CD4-positive, alpha-beta memory T cell (primary cell): ENCODE measurements at regions not wholly inside any gene's neighbourhood (a gene's known extent, or its start where the extent isn't known, plus 50 kb on each side); places are given as distances from the start of the nearest gene placed in this dataset.

Experiments used
- CTCF ChIA-PET: fragments of 350-600 bp; sonication (Branson Sonifier 250); formaldehyde crosslinking; loops from one replicate; lab custom pipeline; 2021; ENCODE audit warnings: inconsistent platforms; ENCODE audit not compliant: partially characterized antibody; lab: Charles Lee
- POLR2A ChIA-PET: fragments of 350-600 bp; sonication (Branson Sonifier 250); formaldehyde crosslinking; loops from one replicate; lab custom pipeline; 2021; ENCODE audit not compliant: partially characterized antibody; lab: Charles Lee
- DNase-seq, 5 donors: peaks; one replicate each; pipeline versions ENCODE4 v3.0.0 to v3.0.0-alpha.2; 2020 to 2022; ENCODE audit warnings: mixed read lengths in 1 of 5
- H3K27ac ChIP-seq: one replicate; pipeline ENCODE4 v1.7.0; 2013; ENCODE audit warnings: low read depth, low read length
- H3K27me3 ChIP-seq: 2 replicates; pipeline ENCODE4 v1.7.0; 2013; ENCODE audit warnings: mild to moderate bottlenecking, low read length, moderate library complexity; ENCODE audit not compliant: insufficient read depth
- H3K36me3 ChIP-seq: 2 replicates; pipeline ENCODE4 v1.7.0; 2013; ENCODE audit warnings: mild to moderate bottlenecking, low read length, moderate library complexity; ENCODE audit not compliant: insufficient read depth
- H3K4me1 ChIP-seq: 2 replicates; pipeline ENCODE4 v1.7.0; 2013; ENCODE audit warnings: mild to moderate bottlenecking, low read length, moderate library complexity; ENCODE audit not compliant: insufficient read depth
- H3K4me3 ChIP-seq, 2 donors: one replicate each; pipeline ENCODE4 v1.7.0; 2013; ENCODE audit warnings: low read length in 2 of 2, mild to moderate bottlenecking in 1 of 2
- H3K9me3 ChIP-seq, 2 donors: one replicate each; pipeline ENCODE4 v1.7.0; 2013; ENCODE audit warnings: low read length in 2 of 2, control low read depth in 1 of 2; ENCODE audit not compliant: control insufficient read depth in 1 of 2
- H3K27ac Mint-ChIP-seq, 7 donors: one replicate each; pipeline ENCODE4 v1.8.0; 2020 to 2021; ENCODE audit warnings: mixed read lengths in 7 of 7, mild to moderate bottlenecking in 6 of 7, inconsistent platforms in 3 of 7, moderate library complexity in 3 of 7
- H3K27me3 Mint-ChIP-seq, 2 donors: one replicate each; pipeline ENCODE4 v1.8.0; 2020 to 2021; ENCODE audit warnings: mixed read lengths in 2 of 2
- H3K36me3 Mint-ChIP-seq, 2 donors: one replicate each; pipeline ENCODE4 v1.8.0; 2020 to 2021; ENCODE audit warnings: mixed read lengths in 2 of 2, inconsistent platforms in 1 of 2, mild to moderate bottlenecking in 1 of 2
- H3K4me1 Mint-ChIP-seq, 4 donors: one replicate each; pipeline ENCODE4 v1.8.0; 2020 to 2021; ENCODE audit warnings: mixed read lengths in 4 of 4, mild to moderate bottlenecking in 1 of 4
- H3K4me3 Mint-ChIP-seq, 8 donors: one replicate each; pipeline ENCODE4 v1.8.0; 2020 to 2021; ENCODE audit warnings: mixed read lengths in 8 of 8, mild to moderate bottlenecking in 7 of 8, moderate library complexity in 6 of 8, inconsistent platforms in 3 of 8
- H3K9me3 Mint-ChIP-seq, 8 donors: one replicate each; pipeline ENCODE4 v1.8.0; 2020 to 2021; ENCODE audit warnings: mixed read lengths in 8 of 8, mild to moderate bottlenecking in 5 of 8, inconsistent platforms in 3 of 8, moderate library complexity in 1 of 8
- intact Hi-C: fragments of 100-400 bp; cut with micrococcal nuclease; formaldehyde crosslinking; loops from one replicate; pipeline ENCODE4 v1.15.1; 2023

DNA sequence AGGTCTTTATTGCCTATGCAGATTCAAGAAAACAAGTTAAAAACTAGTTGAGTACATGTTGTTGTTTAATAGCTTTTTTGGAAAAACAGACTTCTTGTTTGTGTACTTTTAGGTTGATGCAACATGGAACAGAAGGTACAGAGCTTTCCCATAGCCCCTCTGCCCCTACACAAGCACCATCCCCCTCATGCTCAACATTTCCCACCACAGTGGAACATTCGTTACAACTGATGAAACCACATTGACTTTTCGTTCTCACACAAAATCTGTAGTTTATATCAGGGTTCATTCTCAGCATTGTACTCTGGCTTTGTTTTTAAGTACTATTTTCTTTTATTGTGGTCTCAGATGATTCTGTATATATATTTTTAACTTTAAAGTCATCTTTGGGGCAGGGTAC lies 1054.6 kb downstream of the NTRK3 start:
- Mint-ChIP-seq H3K4me1 (no peaks in the 10 kb centered on the region), H3K27me3 (peaks cover 1 to 4% of the 10 kb centered on the region in 2 donors), H3K4me3 (no peak overlapping the region), H3K36me3 (no peaks in the 10 kb centered on the region), H3K27ac (no peak overlapping the region), H3K9me3 (peaks cover 0 to 4% (median 0%) of the 10 kb centered on the region in 8 donors)
- no peak for DNase-seq
- Histone ChIP-seq H3K27ac (no peak overlapping the region), H3K36me3 (no peaks in the 10 kb centered on the region), H3K4me3 (no peak overlapping the region), H3K27me3 (no peaks in the 10 kb centered on the region), H3K9me3 (no peaks in the 10 kb centered on the region), H3K4me1 (no peaks in the 10 kb centered on the region)
- intact Hi-C loops: no loop called here
- POLR2A ChIA-PET: no interaction called here
- CTCF ChIA-PET: no interaction called here

DNA sequence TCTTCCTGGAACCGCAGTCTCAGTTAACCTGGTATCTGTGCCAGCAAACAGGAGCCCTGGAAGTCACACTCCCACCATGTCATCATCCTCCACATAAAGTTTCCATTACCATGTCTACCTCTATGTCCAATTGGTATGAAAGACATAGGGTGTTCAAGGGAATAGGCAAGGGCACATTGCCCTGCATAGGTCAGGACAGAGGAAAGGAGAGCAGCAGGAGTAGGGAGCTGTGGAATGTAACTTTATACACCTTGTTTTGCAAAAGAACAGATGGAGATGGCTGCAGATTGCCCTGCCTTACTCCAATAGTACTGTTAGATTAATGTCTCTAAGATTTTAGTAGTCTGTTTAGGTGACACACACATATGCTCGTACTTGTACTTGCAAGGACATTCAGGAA lies 1056.4 kb downstream of the NTRK3 start:
- POLR2A ChIA-PET: no interaction called here
- no peaks in the 10 kb centered on the region for H3K36me3 Mint-ChIP-seq

DNA sequence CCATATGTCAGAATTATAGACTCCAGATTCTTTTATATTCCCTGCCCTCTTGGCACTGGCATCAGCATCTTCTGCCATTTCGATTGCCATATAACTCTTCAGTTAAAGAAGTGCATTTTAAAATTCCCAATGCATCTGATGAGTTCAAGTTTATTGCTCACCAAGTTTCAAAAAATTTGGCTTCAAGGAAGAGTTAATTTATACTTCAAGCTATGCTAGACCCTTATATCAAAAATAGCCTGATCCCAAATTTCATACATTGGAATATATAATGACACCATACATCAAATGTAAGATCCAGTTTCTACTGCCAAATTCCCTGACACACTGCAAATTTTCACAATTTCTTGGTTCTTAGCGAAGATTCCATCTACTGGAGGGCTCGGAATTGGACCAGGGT lies 1058.6 kb downstream of the NTRK3 start:
- H3K4me1 ChIP-seq: no peaks in the 10 kb centered on the region
- no peaks in the 10 kb centered on the region for H3K4me1 Mint-ChIP-seq
- no peak overlapping the region for H3K27ac ChIP-seq
- POLR2A ChIA-PET: no interaction called here
- no peak overlapping the region for H3K27ac Mint-ChIP-seq
- CTCF ChIA-PET: no interaction called here
- H3K36me3 Mint-ChIP-seq: no peaks in the 10 kb centered on the region
- H3K4me3 Mint-ChIP-seq: no peak overlapping the region
- no peak for DNase-seq
- peaks cover 1 to 4% of the 10 kb centered on the region in 2 donors for H3K27me3 Mint-ChIP-seq
- intact Hi-C loops: no loop called here
- no peaks in the 10 kb centered on the region for H3K9me3 ChIP-seq
- no peaks in the 10 kb centered on the region for H3K36me3 ChIP-seq
- H3K9me3 Mint-ChIP-seq: peaks cover 0 to 2% (median 0%) of the 10 kb centered on the region in 8 donors
- H3K27me3 ChIP-seq: no peaks in the 10 kb centered on the region
- H3K4me3 ChIP-seq: no peak overlapping the region

More for the DNA sequence above, 1056.4 kb downstream of the NTRK3 start:
- Histone ChIP-seq H3K27ac (no peak overlapping the region), H3K4me1 (no peaks in the 10 kb centered on the region), H3K27me3 (no peaks in the 10 kb centered on the region), H3K9me3 (no peaks in the 10 kb centered on the region), H3K4me3 (no peak overlapping the region), H3K36me3 (no peaks in the 10 kb centered on the region)
- Mint-ChIP-seq H3K4me1 (no peaks in the 10 kb centered on the region), H3K27ac (no peak overlapping the region), H3K4me3 (no peak overlapping the region), H3K27me3 (peaks cover 1 to 4% of the 10 kb centered on the region in 2 donors), H3K9me3 (peaks cover 0 to 4% (median 0%) of the 10 kb centered on the region in 8 donors)
- CTCF ChIA-PET: no interaction called here
- intact Hi-C loops: no loop called here
- DNase-seq: no peak

DNA sequence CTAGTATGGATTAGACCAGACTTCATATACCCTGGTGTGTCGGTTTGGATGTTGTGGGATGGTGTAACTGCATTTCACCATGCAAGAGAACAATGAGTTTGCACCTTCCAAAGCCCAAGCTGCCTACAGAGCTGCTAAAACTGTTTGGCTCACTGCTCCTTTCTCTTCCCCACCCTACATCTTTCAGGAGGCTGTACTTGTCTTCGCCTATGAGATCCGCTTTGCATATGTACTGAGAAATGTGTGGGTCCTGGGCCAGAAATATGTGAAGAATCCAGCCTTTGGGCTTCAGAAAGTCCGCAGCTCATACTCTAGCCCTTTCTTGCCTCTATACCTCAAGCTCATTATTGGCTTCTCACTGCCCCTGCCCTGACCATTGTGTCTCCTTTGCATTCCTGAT lies 1060.0 kb downstream of the NTRK3 start:
- Mint-ChIP-seq H3K9me3 (peaks cover 0 to 2% (median 0%) of the 10 kb centered on the region in 8 donors), H3K27ac (no peak overlapping the region), H3K4me3 (no peak overlapping the region), H3K27me3 (peaks cover 1 to 4% of the 10 kb centered on the region in 2 donors), H3K36me3 (no peaks in the 10 kb centered on the region), H3K4me1 (no peaks in the 10 kb centered on the region)
- no peak for DNase-seq
- Histone ChIP-seq H3K27me3 (no peaks in the 10 kb centered on the region), H3K27ac (no peak overlapping the region), H3K4me3 (no peak overlapping the region), H3K36me3 (no peaks in the 10 kb centered on the region), H3K4me1 (no peaks in the 10 kb centered on the region), H3K9me3 (no peaks in the 10 kb centered on the region)
- ChIA-PET CTCF (no interaction called here), POLR2A (no interaction called here)
- intact Hi-C loops: no loop called here

DNA sequence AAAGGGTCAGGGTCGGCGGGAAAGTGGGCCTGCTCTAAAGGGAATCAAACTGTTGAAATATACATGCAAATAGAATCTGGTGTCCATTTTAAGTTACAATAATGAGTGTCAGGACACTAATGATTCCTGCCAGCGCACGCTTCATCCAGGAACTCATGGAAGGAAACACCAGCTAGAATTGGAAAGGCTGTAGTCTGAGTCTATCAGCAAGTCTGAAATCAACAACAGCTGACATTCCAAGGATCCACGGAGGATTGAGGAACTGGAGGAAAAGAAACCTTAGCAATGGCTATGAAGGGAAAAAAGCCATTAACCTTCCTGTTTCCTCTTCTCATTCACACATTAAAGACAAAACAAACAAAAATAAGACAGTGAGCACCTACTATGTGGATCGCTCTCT lies 1063.1 kb downstream of the NTRK3 start:
- Histone ChIP-seq H3K9me3 (no peaks in the 10 kb centered on the region), H3K27ac (no peak overlapping the region), H3K4me1 (no peaks in the 10 kb centered on the region), H3K27me3 (no peaks in the 10 kb centered on the region), H3K4me3 (no peak overlapping the region), H3K36me3 (no peaks in the 10 kb centered on the region)
- intact Hi-C loops: no loop called here
- H3K27me3 Mint-ChIP-seq: peaks cover 0 to 4% of the 10 kb centered on the region in 2 donors
- no peak overlapping the region for H3K27ac Mint-ChIP-seq
- H3K4me3 Mint-ChIP-seq: no peak overlapping the region
- ChIA-PET POLR2A (no interaction called here), CTCF (no interaction called here)
- H3K9me3 Mint-ChIP-seq: peaks cover 0 to 6% (median 0%) of the 10 kb centered on the region in 8 donors
- H3K36me3 Mint-ChIP-seq: no peaks in the 10 kb centered on the region
- H3K4me1 Mint-ChIP-seq: no peaks in the 10 kb centered on the region
- no peak for DNase-seq

DNA sequence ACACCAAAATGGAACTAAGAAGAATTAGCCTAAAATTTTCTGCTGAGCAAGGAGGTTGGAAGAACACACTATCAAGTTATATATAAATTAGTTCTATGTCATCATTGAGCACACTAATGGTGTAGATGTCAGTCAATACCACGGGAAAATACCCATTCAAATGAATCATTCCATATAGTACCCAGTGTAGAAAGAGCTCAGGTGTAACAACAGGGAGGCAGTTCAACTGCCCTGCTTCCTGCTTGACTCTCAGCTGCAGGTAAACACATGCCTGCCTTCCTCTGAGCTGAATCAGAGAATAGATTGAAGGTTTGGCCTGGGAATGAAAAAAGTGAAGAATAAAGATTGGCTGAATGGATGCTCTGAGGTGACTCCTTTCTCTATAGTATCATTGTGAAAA lies 1088.0 kb downstream of the AGBL1 start:
- H3K27ac Mint-ChIP-seq: no peak overlapping the region
- H3K27me3 Mint-ChIP-seq: peaks cover 2 to 3% of the 10 kb centered on the region in 2 donors
- no peak overlapping the region for H3K27ac ChIP-seq
- H3K36me3 Mint-ChIP-seq: no peaks in the 10 kb centered on the region
- ChIA-PET CTCF (no interaction called here), POLR2A (no interaction called here)
- intact Hi-C loops: no loop called here
- H3K4me3 Mint-ChIP-seq: no peak overlapping the region
- H3K27me3 ChIP-seq: no peaks in the 10 kb centered on the region
- H3K4me1 ChIP-seq: no peaks in the 10 kb centered on the region
- H3K36me3 ChIP-seq: no peaks in the 10 kb centered on the region
- H3K4me1 Mint-ChIP-seq: peaks cover 0 to 4% (median under 1%) of the 10 kb centered on the region in 4 donors
- no peak for DNase-seq
- no peaks in the 10 kb centered on the region for H3K9me3 ChIP-seq
- no peak overlapping the region for H3K4me3 ChIP-seq
- H3K9me3 Mint-ChIP-seq: peaks cover 0 to 5% (median 0%) of the 10 kb centered on the region in 8 donors

DNA sequence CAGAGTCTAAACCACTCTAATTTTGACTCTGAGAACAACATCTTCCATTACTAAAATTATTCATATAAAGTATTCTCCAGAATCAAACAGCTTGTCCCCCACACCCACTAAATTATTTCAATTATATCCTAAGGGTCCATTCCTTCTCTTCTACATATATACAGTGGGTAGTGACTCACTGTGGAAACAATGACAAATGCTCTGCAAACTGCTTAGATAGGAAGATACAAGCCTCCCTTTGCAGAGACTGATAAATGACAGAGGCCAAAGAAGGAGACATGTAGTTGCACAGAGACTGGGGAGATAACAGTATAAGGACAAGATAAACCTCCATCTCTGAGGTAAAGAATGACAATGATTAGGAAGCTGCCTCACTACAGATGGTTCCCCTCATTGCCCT lies 1087.4 kb downstream of the AGBL1 start:
- Mint-ChIP-seq H3K4me1 (peaks cover 0 to 4% (median under 1%) of the 10 kb centered on the region in 4 donors), H3K4me3 (no peak overlapping the region), H3K9me3 (peaks cover 0 to 2% (median 0%) of the 10 kb centered on the region in 8 donors), H3K27ac (no peak overlapping the region), H3K36me3 (no peaks in the 10 kb centered on the region), H3K27me3 (peaks cover 2 to 3% of the 10 kb centered on the region in 2 donors)
- DNase-seq: no peak
- no peaks in the 10 kb centered on the region for H3K4me1 ChIP-seq
- intact Hi-C loops: no loop called here
- no peak overlapping the region for H3K27ac ChIP-seq
- no peaks in the 10 kb centered on the region for H3K36me3 ChIP-seq
- no peak overlapping the region for H3K4me3 ChIP-seq
- POLR2A ChIA-PET: no interaction called here
- CTCF ChIA-PET: no interaction called here
- no peaks in the 10 kb centered on the region for H3K9me3 ChIP-seq
- H3K27me3 ChIP-seq: no peaks in the 10 kb centered on the region

DNA sequence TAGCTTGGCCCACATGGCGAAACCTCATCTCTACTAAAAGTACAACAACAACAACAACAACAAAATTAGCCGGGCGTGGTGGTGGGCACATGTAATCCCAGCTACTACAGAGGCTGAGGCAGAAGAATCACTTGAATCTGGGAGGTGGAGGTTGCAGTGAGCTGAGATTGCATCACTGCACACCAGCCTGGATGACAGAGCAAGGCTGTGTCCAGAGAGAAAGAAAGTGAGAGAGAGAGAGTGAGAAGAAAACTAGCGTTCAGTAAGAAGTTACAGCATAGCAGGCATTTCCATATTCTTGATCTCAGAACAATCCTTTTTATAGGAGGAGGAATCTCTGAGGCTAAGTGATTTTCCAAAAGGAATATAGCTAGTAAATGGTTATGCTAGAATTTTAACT lies 1076.1 kb downstream of the AGBL1 start:
- POLR2A ChIA-PET: no interaction called here

More for the DNA sequence above, 1076.1 kb downstream of the AGBL1 start:
- H3K36me3 Mint-ChIP-seq: no peaks in the 10 kb centered on the region
- H3K4me3 Mint-ChIP-seq: no peak overlapping the region
- Histone ChIP-seq H3K27me3 (no peaks in the 10 kb centered on the region), H3K36me3 (no peaks in the 10 kb centered on the region), H3K4me1 (no peaks in the 10 kb centered on the region), H3K27ac (no peak overlapping the region), H3K9me3 (no peaks in the 10 kb centered on the region), H3K4me3 (no peak overlapping the region)
- CTCF ChIA-PET: no interaction called here
- no peaks in the 10 kb centered on the region for H3K4me1 Mint-ChIP-seq
- intact Hi-C loops: no loop called here
- H3K27ac Mint-ChIP-seq: peak overlapping the region in 1 of 7 donors; percentile 49
- DNase-seq: no peak
- peaks cover 0 to 9% (median 2%) of the 10 kb centered on the region in 8 donors for H3K9me3 Mint-ChIP-seq
- no peaks in the 10 kb centered on the region for H3K27me3 Mint-ChIP-seq
